CD14-positive monocyte (primary cell): ENCODE measurements at regions not wholly inside any gene's neighbourhood (a gene's known extent, or its start where the extent isn't known, plus 50 kb on each side); places are given as distances from the start of the nearest gene placed in this dataset.

ENCODE experiments used
- DNase-seq, 3 donors: peaks; one replicate each; pipeline ENCODE4 v3.0.0-alpha.2; 2011 to 2022
- H2AFZ ChIP-seq: 2 replicates; pipeline ENCODE4 v1.6.0; 2012; ENCODE audit warnings: mild to moderate bottlenecking, low read depth, low read length, inconsistent platforms; ENCODE audit not compliant: insufficient read depth, poor library complexity, severe bottlenecking
- H3K27ac ChIP-seq, 2 donors: 1 replicate in 1 of 2; 2 replicates in 1 of 2; pipeline ENCODE4 v1.5.1; 2012 to 2013; ENCODE audit warnings: low read length in 2 of 2, control low read depth in 1 of 2, inconsistent platforms in 1 of 2, low read depth in 1 of 2, mild to moderate bottlenecking in 1 of 2
- H3K27me3 ChIP-seq, 2 donors: one replicate each; pipeline versions ENCODE4 v1.6.0 to v1.6.1; 2011 to 2013; ENCODE audit warnings: low read length in 2 of 2; ENCODE audit not compliant: control insufficient read depth in 2 of 2, insufficient read depth in 2 of 2
- H3K36me3 ChIP-seq, 2 donors: replicated peaks in 1 of 2; 1 replicate in 1 of 2; 2 replicates in 1 of 2; pipeline versions ENCODE4 v1.5.1 to v1.6.1; 2012 to 2013; ENCODE audit warnings: low read length in 2 of 2, control low read depth in 1 of 2, inconsistent platforms in 1 of 2, mild to moderate bottlenecking in 1 of 2; ENCODE audit not compliant: insufficient read depth in 2 of 2, control insufficient read depth in 1 of 2
- H3K4me1 ChIP-seq, 2 donors: 1 replicate in 1 of 2; 2 replicates in 1 of 2; pipeline versions ENCODE4 v1.5.1 to v1.6.1; 2012 to 2013; ENCODE audit warnings: low read length in 2 of 2, control low read depth in 1 of 2, inconsistent platforms in 1 of 2, mild to moderate bottlenecking in 1 of 2, moderate library complexity in 1 of 2; ENCODE audit not compliant: insufficient read depth in 2 of 2, control insufficient read depth in 1 of 2
- H3K4me2 ChIP-seq: replicated peaks from 2 replicates; pipeline ENCODE3; 2012; ENCODE audit warnings: low read length, moderate library complexity, mild to moderate bottlenecking; ENCODE audit not compliant: poor library complexity, severe bottlenecking; ENCODE audit errors: extremely low read depth
- H3K4me3 ChIP-seq, 3 experiments: fragments of 200-600 bp in 1 of 3; sonication (generic) in 1 of 3; replicated peaks in 1 of 3; 1 replicate in 2 of 3; 2 replicates in 1 of 3; pipeline ENCODE4 v1.5.1; 2011 to 2013; ENCODE audit warnings: low read length in 3 of 3, mild to moderate bottlenecking in 3 of 3, control low read depth in 2 of 3, low read depth in 2 of 3, inconsistent platforms in 1 of 3, moderate library complexity in 1 of 3
- H3K79me2 ChIP-seq: 2 replicates; pipeline ENCODE4 v1.6.0; 2012; ENCODE audit warnings: mild to moderate bottlenecking, control low read depth, inconsistent platforms, low read length, moderate library complexity; ENCODE audit not compliant: insufficient read depth
- H3K9ac ChIP-seq: 2 replicates; pipeline ENCODE4 v1.6.0; 2017; ENCODE audit warnings: low read length, mild to moderate bottlenecking; ENCODE audit not compliant: insufficient read depth, poor library complexity, severe bottlenecking
- H3K9me3 ChIP-seq, 2 donors: replicated peaks in 1 of 2; 1 replicate in 1 of 2; 2 replicates in 1 of 2; pipeline versions ENCODE4 v1.5.1 to v1.6.1; 2012 to 2013; ENCODE audit warnings: low read length in 2 of 2, control low read depth in 1 of 2; ENCODE audit not compliant: control insufficient read depth in 1 of 2, insufficient read depth in 1 of 2
- H4K20me1 ChIP-seq: 2 replicates; pipeline ENCODE4 v1.6.0; 2012; ENCODE audit warnings: mild to moderate bottlenecking, low read length, control low read depth, moderate library complexity; ENCODE audit not compliant: insufficient read depth
- H3K27ac Mint-ChIP-seq, 7 donors: one replicate each; pipeline ENCODE4 v1.8.0; 2020; ENCODE audit warnings: mild to moderate bottlenecking in 7 of 7, mixed read lengths in 7 of 7, moderate library complexity in 6 of 7, inconsistent platforms in 2 of 7
- H3K27me3 Mint-ChIP-seq, 3 donors: one replicate each; pipeline ENCODE4 v1.8.0; 2021 to 2022; ENCODE audit warnings: low read depth in 3 of 3, mild to moderate bottlenecking in 3 of 3, mixed read lengths in 3 of 3, moderate library complexity in 3 of 3, inconsistent platforms in 1 of 3
- H3K36me3 Mint-ChIP-seq, 2 donors: one replicate each; pipeline ENCODE4 v1.8.0; 2020; ENCODE audit warnings: mixed read lengths in 2 of 2, inconsistent platforms in 1 of 2, mild to moderate bottlenecking in 1 of 2
- H3K4me1 Mint-ChIP-seq: one replicate; pipeline ENCODE4 v1.8.0; 2020; ENCODE audit warnings: mild to moderate bottlenecking, mixed read lengths
- H3K4me3 Mint-ChIP-seq, 2 donors: one replicate each; pipeline ENCODE4 v1.8.0; 2020; ENCODE audit warnings: mild to moderate bottlenecking in 2 of 2, mixed read lengths in 2 of 2, moderate library complexity in 1 of 2
- H3K9me3 Mint-ChIP-seq, 7 donors: one replicate each; pipeline ENCODE4 v1.8.0; 2020 to 2022; ENCODE audit warnings: mixed read lengths in 7 of 7, mild to moderate bottlenecking in 6 of 7, moderate library complexity in 6 of 7, inconsistent platforms in 2 of 7
- WGBS: methylation state at CpG from one replicate; pipeline ENCODE4 v1.1.5; 2013; ENCODE audit warnings: missing lambda C conversion rate; ENCODE audit not compliant: insufficient coverage; 5-methylcytosine and 5-hydroxymethylcytosine counted together
- intact Hi-C, 2 donors: fragments of 100-400 bp; cut with micrococcal nuclease; formaldehyde crosslinking; loops; one replicate each; pipeline versions ENCODE4 v1.15.0 to v1.15.1; 2023
- TF ChIP-seq, protein P1 (sequence below): fragments of 200-600 bp; IDR thresholded peaks from one replicate; pipeline ENCODE4 v1.8.0; 2022; ENCODE audit warnings: antibody characterized with exemption, mild to moderate bottlenecking

DNA sequence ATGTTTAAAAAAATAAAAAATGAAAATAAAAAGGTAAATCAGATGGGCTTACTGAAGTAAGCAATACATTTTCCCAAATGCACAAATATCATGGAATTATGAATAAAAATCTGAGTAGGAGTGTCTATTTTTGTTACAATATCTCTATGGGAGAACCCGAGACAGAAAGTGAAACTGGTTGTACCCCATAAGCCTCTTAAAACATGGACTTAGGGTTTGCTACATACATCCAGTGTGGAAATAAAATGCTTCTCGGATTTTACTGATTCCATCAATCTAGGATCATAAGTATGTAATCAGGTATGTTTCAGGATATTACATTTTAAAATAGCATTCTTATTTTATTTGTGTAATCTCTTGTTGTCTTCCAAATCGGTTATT is 177.8 kb upstream of the CDIN1 start:
- Mint-ChIP-seq H3K9me3 (peaks cover 0 to 10% (median 2%) of the 10 kb centered on the region in 7 donors), H3K36me3 (no peaks in the 10 kb centered on the region), H3K4me3 (no peak overlapping the region), H3K4me1 (no peaks in the 10 kb centered on the region), H3K27ac (no peak overlapping the region), H3K27me3 (no peaks in the 10 kb centered on the region)
- Histone ChIP-seq H3K27me3 (no peaks in the 10 kb centered on the region), H3K9me3 (peaks cover 0 to 5% of the 10 kb centered on the region in 2 donors), H4K20me1 (no peaks in the 10 kb centered on the region), H3K79me2 (no peaks in the 10 kb centered on the region), H3K4me3 (no peak overlapping the region), H3K27ac (no peak overlapping the region), H3K9ac (no peak overlapping the region), H3K4me2 (no peak overlapping the region), H3K4me1 (no peaks in the 10 kb centered on the region), H2AFZ (no peak overlapping the region), H3K36me3 (no peaks in the 10 kb centered on the region)
- TF ChIP-seq, protein P1, sequence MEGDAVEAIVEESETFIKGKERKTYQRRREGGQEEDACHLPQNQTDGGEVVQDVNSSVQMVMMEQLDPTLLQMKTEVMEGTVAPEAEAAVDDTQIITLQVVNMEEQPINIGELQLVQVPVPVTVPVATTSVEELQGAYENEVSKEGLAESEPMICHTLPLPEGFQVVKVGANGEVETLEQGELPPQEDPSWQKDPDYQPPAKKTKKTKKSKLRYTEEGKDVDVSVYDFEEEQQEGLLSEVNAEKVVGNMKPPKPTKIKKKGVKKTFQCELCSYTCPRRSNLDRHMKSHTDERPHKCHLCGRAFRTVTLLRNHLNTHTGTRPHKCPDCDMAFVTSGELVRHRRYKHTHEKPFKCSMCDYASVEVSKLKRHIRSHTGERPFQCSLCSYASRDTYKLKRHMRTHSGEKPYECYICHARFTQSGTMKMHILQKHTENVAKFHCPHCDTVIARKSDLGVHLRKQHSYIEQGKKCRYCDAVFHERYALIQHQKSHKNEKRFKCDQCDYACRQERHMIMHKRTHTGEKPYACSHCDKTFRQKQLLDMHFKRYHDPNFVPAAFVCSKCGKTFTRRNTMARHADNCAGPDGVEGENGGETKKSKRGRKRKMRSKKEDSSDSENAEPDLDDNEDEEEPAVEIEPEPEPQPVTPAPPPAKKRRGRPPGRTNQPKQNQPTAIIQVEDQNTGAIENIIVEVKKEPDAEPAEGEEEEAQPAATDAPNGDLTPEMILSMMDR, result no peak
- no CpG with 5 or more reads among the region's 3 CpGs for WGBS
- no peak for DNase-seq
- intact Hi-C loops, result no loop called here

DNA sequence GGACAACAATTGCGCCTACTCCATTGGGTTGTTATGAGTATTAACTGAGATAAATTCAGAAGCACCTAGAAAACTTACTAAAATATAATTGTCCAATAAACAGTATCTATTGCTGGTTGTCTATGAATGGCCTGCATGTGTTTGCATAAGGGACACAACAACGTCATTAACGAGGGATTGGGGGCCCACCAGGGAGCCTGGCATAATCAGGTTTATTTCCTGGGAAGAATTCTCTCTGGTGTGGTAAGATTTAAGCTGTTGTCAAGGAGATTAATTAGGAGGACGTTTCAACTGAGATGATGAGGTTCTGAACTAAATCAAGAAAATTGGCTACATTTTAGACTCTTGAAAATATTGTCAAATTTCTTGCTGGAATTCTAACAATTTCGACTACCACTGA is 176.1 kb upstream of the CDIN1 start:
- H3K4me1 Mint-ChIP-seq, result no peaks in the 10 kb centered on the region
- H3K36me3 Mint-ChIP-seq, result no peaks in the 10 kb centered on the region
- 74% methylated on average over 3 of the region's 5 CpGs for WGBS
- TF ChIP-seq, protein P1, result no peak
- no peak for DNase-seq
- Histone ChIP-seq H3K9me3 (peaks cover 5 to 7% of the 10 kb centered on the region in 2 donors), H4K20me1 (no peaks in the 10 kb centered on the region), H3K4me1 (no peaks in the 10 kb centered on the region), H2AFZ (no peak overlapping the region), H3K79me2 (no peaks in the 10 kb centered on the region), H3K9ac (no peak overlapping the region), H3K4me3 (no peak overlapping the region), H3K4me2 (no peak overlapping the region), H3K27me3 (no peaks in the 10 kb centered on the region), H3K36me3 (no peaks in the 10 kb centered on the region), H3K27ac (no peak overlapping the region)
- H3K9me3 Mint-ChIP-seq, result peaks cover 0 to 11% (median 4%) of the 10 kb centered on the region in 7 donors
- no peak overlapping the region for H3K4me3 Mint-ChIP-seq
- peaks cover 0 to 3% (median 0%) of the 10 kb centered on the region in 3 donors for H3K27me3 Mint-ChIP-seq
- intact Hi-C loops, result no loop called here
- H3K27ac Mint-ChIP-seq, result no peak overlapping the region
